ENCODE measurements at regions not wholly inside any gene's neighbourhood (a gene's known extent, or its start where the extent isn't known, plus 50 kb on each side); places are given as distances from the start of the nearest gene placed in this dataset.

DNA sequence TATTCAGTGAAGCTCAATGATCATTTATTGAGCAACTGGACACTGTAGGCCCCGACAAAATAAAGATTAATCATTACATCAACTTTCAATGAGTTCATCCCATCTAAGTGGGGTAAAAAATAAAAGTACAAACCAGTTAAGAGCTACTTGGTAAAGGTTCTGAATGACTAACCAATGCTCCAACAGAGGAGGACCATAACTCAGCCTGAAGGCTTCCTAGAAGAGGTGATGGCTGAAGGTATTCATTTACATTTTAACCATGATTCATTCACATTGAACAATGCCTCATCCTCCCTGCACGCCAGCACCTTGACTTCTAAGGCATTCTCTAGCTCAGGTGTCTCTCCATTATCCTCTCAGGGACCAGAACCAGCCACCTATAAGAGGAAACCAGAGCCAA, 201.4 kb downstream of the ZNF462 start:
- DNase-seq (no peak), ATAC-seq (no peak)

GRCh38 chr9:107065549-107065948, 202.6 kb downstream of the ZNF462 start:
- ATAC-seq (no peak), DNase-seq (no peak)

DNA sequence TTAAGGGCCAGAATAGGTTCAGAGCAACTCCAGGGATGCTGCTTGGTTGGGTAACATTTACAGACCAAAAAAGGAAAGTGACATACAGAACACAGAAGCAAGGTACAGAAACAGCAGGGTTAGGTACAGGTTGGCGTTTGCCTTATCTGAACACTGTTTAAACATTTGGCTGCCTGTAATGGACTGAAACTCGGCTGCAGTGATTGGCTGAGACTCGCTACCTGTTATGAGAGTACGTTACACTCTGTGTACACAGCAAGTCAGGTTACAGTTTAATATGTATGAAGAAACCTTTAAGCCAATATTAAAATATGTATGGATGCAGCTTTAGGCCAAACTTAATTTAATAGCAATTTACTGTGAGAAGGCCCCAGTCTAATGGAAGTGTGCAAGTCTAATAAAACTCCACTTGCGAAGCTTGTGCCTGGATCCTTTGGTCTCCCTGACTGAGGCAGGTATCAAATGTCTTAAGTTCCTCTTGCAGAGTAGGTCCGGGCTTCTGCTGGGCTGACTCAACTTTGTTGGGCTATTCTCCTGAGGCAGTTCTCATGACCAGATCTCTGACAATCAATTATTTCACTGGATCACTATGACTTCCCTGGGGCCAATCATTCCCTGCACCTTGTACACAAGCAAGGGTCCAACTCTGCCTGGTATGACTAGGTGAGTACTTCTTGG, 204.9 kb downstream of the ZNF462 start:
- DNase-seq (no peak), ATAC-seq (no peak)

- ATAC-seq (no peak), DNase-seq (no peak)
Observed at GRCh38 chr9:107068581-107068980, 205.6 kb downstream of the ZNF462 start.

DNA sequence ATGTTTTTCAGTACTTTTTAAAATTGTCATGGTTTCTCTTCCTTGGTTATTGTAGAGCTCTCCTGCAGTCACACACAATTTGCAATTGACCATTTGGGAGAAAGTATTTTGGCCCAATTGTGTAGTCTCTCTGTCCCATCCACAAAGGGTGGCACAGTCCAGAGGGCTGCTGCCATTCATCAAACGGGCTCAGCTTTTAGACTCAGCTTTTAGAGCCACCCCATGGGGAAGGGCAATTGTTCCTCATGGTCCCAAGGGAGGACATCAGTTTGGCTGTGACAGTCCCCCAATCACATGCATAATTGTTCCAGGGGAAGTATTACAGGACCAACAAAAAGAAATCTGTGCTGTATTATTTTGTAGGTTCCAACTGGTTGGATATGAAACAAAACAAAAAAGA, 207.6 kb downstream of the ZNF462 start:
- no peak for DNase-seq
- no peak for ATAC-seq

DNA sequence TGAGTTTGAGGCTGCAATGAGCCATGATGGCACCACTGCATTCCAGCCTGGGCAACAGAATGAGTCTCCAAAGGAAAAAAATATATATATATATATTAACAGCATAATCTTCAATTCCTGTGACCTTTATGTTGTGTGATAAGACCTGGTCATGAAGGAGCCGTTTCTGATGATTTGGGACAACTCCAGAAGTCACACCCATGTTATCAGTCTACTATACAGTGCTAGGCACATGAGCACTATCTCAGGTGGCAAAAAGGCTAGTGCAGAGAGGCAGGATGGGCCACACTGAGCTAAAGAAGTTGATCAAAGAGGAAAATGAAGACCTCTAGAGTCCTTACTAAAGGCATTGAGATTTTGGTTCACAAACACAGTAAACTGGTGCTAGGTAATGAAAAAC, 205.0 kb upstream of the RAD23B start:
- DNase-seq: no peak
- no peak for ATAC-seq

DNA sequence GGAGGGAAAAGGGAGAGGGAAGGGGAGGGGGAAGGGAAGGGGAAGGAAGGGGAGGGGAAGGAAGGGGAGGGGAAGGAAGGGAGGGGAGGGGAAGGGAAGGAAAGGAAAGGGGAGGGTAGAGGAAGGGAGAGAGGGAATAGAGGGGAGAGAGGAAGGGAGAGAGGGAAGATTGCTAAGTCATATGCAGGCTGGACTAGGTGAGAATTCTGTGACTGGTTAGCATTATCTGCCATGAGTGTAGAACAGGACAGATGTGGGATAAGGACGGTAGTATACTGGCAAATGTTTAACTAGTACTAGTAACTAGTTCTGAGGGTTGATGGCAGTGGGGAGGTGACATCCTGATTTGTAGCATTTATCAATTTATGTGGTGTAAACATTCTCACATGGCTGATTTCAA, 203.5 kb upstream of the RAD23B start:
- DNase-seq: no peak
- ATAC-seq: no peak

GRCh38 chr9:107080130-107080529, 202.9 kb upstream of the RAD23B start:
- DNase-seq (no peak), ATAC-seq (no peak)

GRCh38 chr9:107086460-107086859, 196.6 kb upstream of the RAD23B start:
- DNase-seq (no peak), ATAC-seq (no peak)

GRCh38 chr9:107087222-107087621, 195.9 kb upstream of the RAD23B start:
- ATAC-seq (no peak), DNase-seq (no peak)

GRCh38 chr9:107090218-107090617, 192.9 kb upstream of the RAD23B start:
- no peak for DNase-seq
- ATAC-seq: no peak

GRCh38 chr9:107093365-107094060, 189.6 kb upstream of the RAD23B start:
- ATAC-seq (no peak), DNase-seq (no peak)

DNA sequence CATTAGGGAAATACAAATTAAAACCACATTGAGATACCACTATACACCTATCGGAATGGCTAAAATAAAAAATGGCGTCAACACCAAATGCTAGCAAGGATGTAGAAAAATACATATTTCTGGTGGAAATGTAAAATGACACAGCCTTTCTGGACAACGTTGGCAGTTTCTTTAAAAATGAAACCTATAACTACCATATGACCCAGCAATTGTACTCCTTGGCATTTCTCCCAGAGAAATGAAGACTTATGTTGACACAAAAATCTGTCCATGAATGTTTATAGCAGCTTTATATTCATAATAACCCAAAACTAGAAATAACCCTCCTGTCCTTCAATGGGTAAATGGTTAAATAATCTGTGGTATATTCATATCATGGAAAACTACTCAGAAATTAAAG, 188.7 kb upstream of the RAD23B start:
- ATAC-seq (no peak), DNase-seq (no peak)

- no peak for DNase-seq
- no peak for ATAC-seq
Observed at GRCh38 chr9:107100591-107100990, 182.5 kb upstream of the RAD23B start.

- ATAC-seq (no peak), DNase-seq (no peak)
Observed at GRCh38 chr9:107102011-107102410, 181.1 kb upstream of the RAD23B start.

DNA sequence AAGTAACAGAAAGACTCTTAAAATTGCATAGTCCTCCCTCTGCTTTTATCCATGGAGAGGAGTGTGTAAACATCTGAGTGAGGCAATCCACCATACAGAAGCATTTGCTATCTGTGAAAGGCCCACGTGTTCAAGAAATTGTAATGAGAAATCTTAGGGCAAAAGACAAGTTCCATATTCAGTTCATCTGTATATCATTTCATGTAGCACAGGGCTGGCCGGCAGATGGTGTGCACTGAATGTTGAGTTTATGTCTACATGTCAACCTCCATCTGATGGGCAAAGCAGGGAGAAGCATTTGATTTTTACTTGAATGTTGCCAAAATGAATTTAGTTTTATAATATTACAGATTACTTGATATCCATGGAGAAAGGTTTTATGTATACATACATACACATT, 179.5 kb upstream of the RAD23B start:
- DNase-seq (no peak), ATAC-seq (no peak)

GRCh38 chr9:107105784-107106183, 177.3 kb upstream of the RAD23B start:
- DNase-seq: no peak
- ATAC-seq: no peak

DNA sequence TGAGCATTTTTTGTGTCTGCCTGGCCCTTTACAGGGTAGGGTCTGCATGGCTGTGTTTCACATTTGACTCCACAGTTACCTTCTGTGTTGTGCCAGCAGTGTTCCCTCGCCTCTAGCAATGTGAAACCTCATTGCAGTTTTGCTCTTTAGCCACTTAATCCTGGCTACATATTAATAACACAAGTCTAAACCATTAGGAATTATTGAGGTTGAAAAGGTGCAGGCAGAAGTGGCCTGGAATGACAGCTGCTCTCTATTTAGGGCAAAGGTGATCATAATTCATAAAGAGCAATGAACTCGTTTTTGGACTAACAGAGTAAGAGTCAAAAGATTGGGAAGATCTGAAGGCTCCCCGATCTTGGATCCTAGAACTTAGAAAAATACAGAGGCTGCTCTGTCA, 176.7 kb upstream of the RAD23B start:
- no peak for DNase-seq

DNA sequence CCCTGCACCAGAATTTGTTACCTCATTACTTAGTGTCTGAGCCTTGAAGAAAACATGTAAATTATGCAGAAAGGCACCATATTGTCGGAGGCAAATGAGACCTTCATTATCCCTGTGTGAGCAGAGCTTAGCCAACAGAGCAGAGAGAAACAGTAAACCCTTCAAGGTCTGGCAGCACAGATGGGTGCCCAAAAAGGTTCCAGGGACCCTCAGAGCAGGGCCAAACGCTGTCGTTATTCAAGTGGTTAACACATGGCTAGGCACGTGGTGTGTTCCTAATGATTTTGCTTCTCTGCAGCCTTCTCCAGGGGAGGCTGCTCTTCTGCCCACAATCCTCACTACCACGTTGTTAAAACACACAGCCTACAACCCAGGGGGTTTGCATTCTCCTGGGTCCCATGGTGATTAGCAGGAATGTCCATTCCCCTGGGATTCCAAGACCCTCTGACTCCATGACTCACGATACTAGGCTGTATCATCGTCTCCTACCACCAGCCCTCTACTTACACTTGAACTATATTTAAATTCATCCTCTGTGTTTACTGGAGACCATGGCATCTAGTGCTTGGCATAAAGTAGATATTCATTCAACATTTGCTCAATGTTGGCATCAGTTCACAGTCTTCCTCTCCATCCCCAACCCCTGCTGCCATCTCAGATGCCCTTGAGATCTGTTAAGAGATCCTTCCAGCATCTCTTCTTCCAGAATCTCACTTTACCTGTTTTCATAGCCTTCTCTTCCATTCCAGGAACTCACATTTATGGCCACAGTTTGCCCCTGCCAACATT, 174.5 kb upstream of the RAD23B start:
- ATAC-seq (no peak), DNase-seq (no peak)

More for the DNA sequence above, 176.7 kb upstream of the RAD23B start:
- no peak for ATAC-seq

DNA sequence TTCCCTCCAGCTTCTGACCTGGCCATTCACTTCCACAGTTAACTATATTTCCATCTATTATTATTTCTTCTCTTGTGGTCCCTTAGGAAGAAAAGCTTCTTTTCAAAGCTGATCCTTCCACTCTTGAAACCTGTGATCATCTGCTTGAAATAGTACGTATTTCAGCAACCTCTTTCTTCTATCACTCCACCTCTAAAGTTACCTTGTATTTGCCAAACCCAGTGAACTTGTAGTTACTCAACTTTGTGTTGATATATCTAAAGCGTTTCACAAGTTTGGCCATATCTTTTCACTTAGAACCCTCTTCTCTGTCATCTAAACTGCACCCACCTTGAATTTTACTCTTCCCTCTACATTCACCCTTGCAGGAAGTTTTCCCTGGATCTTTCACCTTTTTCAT, 173.8 kb upstream of the RAD23B start:
- no peak for ATAC-seq
- DNase-seq: no peak

DNA sequence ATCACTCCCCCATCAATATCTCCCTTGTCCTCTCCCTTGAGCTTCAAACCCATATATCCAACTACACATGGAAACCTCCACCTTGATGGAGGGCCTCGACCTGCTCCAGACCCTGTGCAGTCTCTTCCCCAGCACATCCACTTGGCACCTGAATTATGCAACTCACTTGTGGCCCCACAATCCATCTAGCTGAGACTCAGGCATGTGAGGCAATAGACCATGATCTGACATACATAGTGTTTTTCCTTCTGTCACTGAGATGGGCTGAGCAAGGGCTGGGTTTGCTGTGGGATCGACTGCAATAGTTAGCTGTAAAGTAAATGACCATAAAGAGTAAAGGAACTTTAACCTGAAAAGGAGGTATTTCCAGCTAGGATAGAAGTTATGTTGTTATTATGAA, 172.9 kb upstream of the RAD23B start:
- DNase-seq: no peak
- no peak for ATAC-seq

- no peak for ATAC-seq
- no peak for DNase-seq
Observed at GRCh38 chr9:107112707-107113243, 170.3 kb upstream of the RAD23B start.

Measured in stimulated activated naive CD8-positive, alpha-beta T cell treated with anti-CD3 and anti-CD28 coated beads, Interleukin-15, Interleukin-2, amounts not matched to agents 100 U/mL and 50 U/mL, for 24 hours (primary cell).